H1 (cell line): ENCODE measurements at regions not wholly inside any gene's neighbourhood (a gene's known extent, or its start where the extent isn't known, plus 50 kb on each side); places are given as distances from the start of the nearest gene placed in this dataset.

ENCODE experiments used
- CEBPB ChIP-seq: IDR thresholded peaks from 2 replicates; pipeline ENCODE4 v1.6.1; 2012; ENCODE audit warnings: low read depth, low read length
- CHD2 ChIP-seq: IDR thresholded peaks from 2 replicates; pipeline ENCODE4 v1.6.1; 2012; ENCODE audit warnings: low read length, improper control_type of control experiment
- POLR2A ChIP-seq, 2 experiments: IDR thresholded peaks; 1 replicate in 1 of 2; 2 replicates in 1 of 2; pipeline ENCODE4 v1.6.1; 2011; ENCODE audit warnings: low read depth in 2 of 2, low read length in 2 of 2, mild to moderate bottlenecking in 2 of 2; ENCODE audit errors: control extremely low read depth in 1 of 2

DNA sequence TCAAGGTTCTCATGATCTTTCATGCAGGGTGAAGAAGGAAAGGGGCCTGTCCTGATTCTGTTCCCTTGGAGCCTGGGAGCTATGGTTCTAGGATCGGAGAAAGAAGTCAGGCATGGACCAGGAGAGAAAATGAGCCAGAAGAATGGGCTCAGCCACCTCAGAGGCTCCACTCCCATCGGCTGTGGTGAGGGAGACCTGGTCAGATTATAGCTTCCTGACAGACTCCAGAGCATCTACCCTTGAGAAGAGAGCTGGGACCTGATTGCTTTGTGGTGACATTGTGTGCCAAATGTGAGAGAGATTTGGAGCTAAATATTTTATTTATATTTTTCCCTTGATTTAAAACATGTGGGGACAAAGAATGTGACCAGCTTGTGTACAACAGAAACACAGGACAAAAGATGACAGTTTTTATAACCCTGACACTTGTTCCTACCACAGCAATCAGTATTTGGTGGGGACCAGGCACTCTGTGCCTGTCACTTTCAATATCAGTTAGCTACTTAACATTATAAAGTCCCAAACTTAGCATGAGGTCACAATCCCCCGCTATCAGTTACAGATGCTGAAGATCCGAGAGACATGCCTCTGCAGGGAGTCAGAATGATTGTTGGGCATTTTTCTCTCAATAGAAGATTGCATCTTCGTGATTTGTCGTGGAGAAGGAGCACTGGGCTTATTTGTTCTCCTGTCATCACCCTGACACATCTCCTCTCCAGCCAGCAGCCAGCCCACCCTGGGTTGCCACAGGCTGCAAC is 228.3 kb upstream of the ADAMTS16 start (continued):
- TF ChIP-seq CEBPB (no peak), POLR2A (IDR thresholded peaks at IDR 0.05; ENCODE audit: control extremely low read depth in 1 of 2, low read depth in 2 of 2, low read length in 2 of 2) (no peak), CHD2 (no peak)
- TF ChIP-seq, all 59 proteins: peak for 0
